ENCODE measurements at regions not wholly inside any gene's neighbourhood (a gene's known extent, or its start where the extent isn't known, plus 50 kb on each side); places are given as distances from the start of the nearest gene placed in this dataset.

- Histone ChIP-seq H3K9me3 (ENCODE audit: control insufficient read depth, insufficient read depth, low read depth, low read length) (peaks cover 3% of the 10 kb centered on the region; the same call in 1 of the 2 replicates), H3K27ac (ENCODE audit: low read length) (no peak overlapping the region), H3K4me1 (ENCODE audit: control insufficient read depth, insufficient read depth, low read length) (no peaks in the 10 kb centered on the region), H3K4me3 (ENCODE audit: low read depth in 2 of 2, low read length in 2 of 2) (no peak overlapping the region), H3K27me3 (ENCODE audit: control insufficient read depth, insufficient read depth, low read length) (no peaks in the 10 kb centered on the region), H3K36me3 (ENCODE audit: control insufficient read depth, insufficient read depth, low read length) (no peaks in the 10 kb centered on the region)
- in situ Hi-C loops (cut with HindIII; ENCODE audit: low pct_unique_long_range_greater_than_20kb, low sequenced_read_pairs) (no loop called here), intact Hi-C loops (cut with micrococcal nuclease; ENCODE audit: unreplicated experiment) (no loop called here)
- ChIA-PET POLR2A (no interaction called here), CTCF (no interaction called here)
- ATAC-seq (no peak), DNase-seq (ENCODE audit: low read depth, low spot score) (no peak)
- TF ChIP-seq TCF7L2 (IDR thresholded peaks at IDR 0.05; ENCODE audit: low read depth, low read length) (no peak), CTCF (IDR thresholded peaks at IDR 0.05) (no peak), SIN3A (IDR thresholded peaks at IDR 0.05; ENCODE audit: borderline replicate concordance, insufficient read depth, low read depth, low read length) (no peak), POLR2AphosphoS5 (IDR thresholded peaks at IDR 0.05; ENCODE audit: low read depth, low read length) (no peak), REST (IDR thresholded peaks at IDR 0.05; ENCODE audit: insufficient read depth in 1 of 2, low read depth in 2 of 2, low read length in 1 of 2) (no peak)
- no TSS peak for BruUV-seq (replicated peaks)
Measured at GRCh38 chr5:82674671-82675070, 396.5 kb upstream of the RPS23 start.

- peaks cover 3% of the 10 kb centered on the region; the same call in 1 of the 2 replicates for H3K9me3 ChIP-seq (ENCODE audit: control insufficient read depth, insufficient read depth, low read depth, low read length)
- intact Hi-C loops (cut with micrococcal nuclease; ENCODE audit: unreplicated experiment) (no loop called here), in situ Hi-C loops (cut with HindIII; ENCODE audit: low pct_unique_long_range_greater_than_20kb, low sequenced_read_pairs) (no loop called here)
- no peak for DNase-seq (ENCODE audit: low read depth, low spot score)
- no peak for ATAC-seq
- TF ChIP-seq SIN3A (IDR thresholded peaks at IDR 0.05; ENCODE audit: borderline replicate concordance, insufficient read depth, low read depth, low read length) (no peak), CTCF (IDR thresholded peaks at IDR 0.05) (no peak), POLR2AphosphoS5 (IDR thresholded peaks at IDR 0.05; ENCODE audit: low read depth, low read length) (no peak), TCF7L2 (IDR thresholded peaks at IDR 0.05; ENCODE audit: low read depth, low read length) (no peak)
- CTCF ChIA-PET = no interaction called here
- H3K4me3 ChIP-seq (ENCODE audit: low read depth in 2 of 2, low read length in 2 of 2) = no peak overlapping the region
- H3K36me3 ChIP-seq (ENCODE audit: control insufficient read depth, insufficient read depth, low read length) = no peaks in the 10 kb centered on the region
- no peaks in the 10 kb centered on the region for H3K4me1 ChIP-seq (ENCODE audit: control insufficient read depth, insufficient read depth, low read length)
- POLR2A ChIA-PET = no interaction called here
- no peak overlapping the region for H3K27ac ChIP-seq (ENCODE audit: low read length)
- BruUV-seq (replicated peaks) = no TSS peak
- no peaks in the 10 kb centered on the region for H3K27me3 ChIP-seq (ENCODE audit: control insufficient read depth, insufficient read depth, low read length)
Measured at GRCh38 chr5:82673057-82673809, 395.1 kb upstream of the RPS23 start.
